KMS-11 (cell line): ENCODE measurements at regions not wholly inside any gene's neighbourhood (a gene's known extent, or its start where the extent isn't known, plus 50 kb on each side); places are given as distances from the start of the nearest gene placed in this dataset.
"Not testable (repeated sequence)": the region's sequence is repeated elsewhere in the genome, so short reads cannot be mapped to it uniquely, and the experiment has no call there.

Experiments
- H2AFZ ChIP-seq: fragments of 200-600 bp; sonication (generic); 2 replicates; pipeline ENCODE4 v1.6.1; 2016; ENCODE audit warnings: antibody characterized with exemption, mixed run types, low read depth
- H3K27ac ChIP-seq: fragments of 200-600 bp; sonication (generic); 2 replicates; pipeline ENCODE4 v1.6.1; 2016; ENCODE audit warnings: mild to moderate bottlenecking, mixed run types
- H3K27me3 ChIP-seq: fragments of 200-600 bp; sonication (generic); 2 replicates; pipeline ENCODE4 v1.6.1; 2017; ENCODE audit warnings: mild to moderate bottlenecking, low read depth, mixed run types, moderate library complexity; ENCODE audit not compliant: insufficient read depth
- H3K36me3 ChIP-seq: fragments of 200-600 bp; sonication (generic); 2 replicates; pipeline ENCODE4 v1.6.1; 2017; ENCODE audit warnings: mild to moderate bottlenecking, mixed run types; ENCODE audit not compliant: insufficient read depth
- H3K4me1 ChIP-seq: fragments of 200-600 bp; sonication (generic); 2 replicates; pipeline ENCODE4 v1.6.1; 2016; ENCODE audit warnings: mild to moderate bottlenecking, low read depth, mixed run types; ENCODE audit not compliant: poor library complexity, severe bottlenecking
- H3K4me2 ChIP-seq: fragments of 200-600 bp; sonication (generic); 2 replicates; pipeline ENCODE4 v1.7.0; 2016; ENCODE audit warnings: mild to moderate bottlenecking, mixed run types
- H3K4me3 ChIP-seq: fragments of 200-600 bp; sonication (generic); IDR thresholded peaks from 2 replicates; pipeline ENCODE4 v1.6.1; 2017; ENCODE audit warnings: low read depth, low read length, mixed read lengths; ENCODE audit not compliant: insufficient read depth
- H3K79me2 ChIP-seq: fragments of 200-600 bp; sonication (generic); 2 replicates; pipeline ENCODE4 v1.6.1; 2016; ENCODE audit warnings: low read depth, mixed run types; ENCODE audit not compliant: insufficient read depth
- H3K9ac ChIP-seq: fragments of 200-600 bp; sonication (generic); 2 replicates; pipeline ENCODE4 v1.6.1; 2016; ENCODE audit warnings: mild to moderate bottlenecking, mixed run types
- H4K20me1 ChIP-seq: fragments of 200-600 bp; sonication (generic); 2 replicates; pipeline ENCODE4 v1.6.1; 2016; ENCODE audit warnings: mild to moderate bottlenecking, mixed run types; ENCODE audit not compliant: insufficient read depth
- CTCF ChIP-seq: fragments of 200-600 bp; sonication (generic); conservative IDR thresholded peaks from 2 replicates; pipeline ENCODE4 v1.6.1; 2017; ENCODE audit warnings: low read depth, mild to moderate bottlenecking, antibody characterized with exemption, low read length, moderate library complexity, mixed read lengths

GRCh38 chr14:25828562-25828961 lies 769.3 kb downstream of the NOVA1 start:
- no peak for TF ChIP-seq CTCF
- Histone ChIP-seq H3K9ac (no peak overlapping the region), H3K79me2 (no peaks in the 10 kb centered on the region)

DNA sequence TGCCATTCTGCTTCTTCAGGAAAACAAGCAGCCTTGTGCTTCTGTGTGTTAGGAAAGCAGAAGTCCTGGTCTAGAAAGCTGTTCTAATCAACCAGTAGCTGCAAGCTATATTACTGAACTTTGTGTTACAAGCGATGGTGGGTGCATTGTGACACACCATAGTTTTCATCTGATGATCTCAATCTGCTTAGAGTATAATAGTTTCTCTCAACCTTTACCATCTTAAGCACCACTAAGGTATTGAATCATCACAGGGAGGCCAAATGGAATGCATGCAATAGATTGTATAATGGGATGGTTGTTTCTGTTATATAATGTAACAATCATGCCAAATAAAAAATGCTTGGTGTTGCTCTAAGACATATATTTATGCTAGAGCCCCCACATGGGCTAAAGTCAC lies 771.7 kb downstream of the NOVA1 start:
- Histone ChIP-seq H3K4me3 (no peak overlapping the region), H3K36me3 (no peaks in the 10 kb centered on the region), H3K9ac (no peak overlapping the region), H3K79me2 (no peaks in the 10 kb centered on the region), H3K27ac (no peak overlapping the region), H3K4me2 (no peak overlapping the region), H3K4me1 (no peaks in the 10 kb centered on the region), H4K20me1 (no peaks in the 10 kb centered on the region), H2AFZ (no peak overlapping the region), H3K27me3 (no peaks in the 10 kb centered on the region)
- TF ChIP-seq CTCF, result no peak

More at GRCh38 chr14:25828562-25828961, 769.3 kb downstream of the NOVA1 start:
- no peak overlapping the region for H3K4me3 ChIP-seq
- H3K4me1 ChIP-seq, result no peaks in the 10 kb centered on the region
- no peak overlapping the region for H3K27ac ChIP-seq
- H3K27me3 ChIP-seq, result no peaks in the 10 kb centered on the region
- H2AFZ ChIP-seq, result no peak overlapping the region
- no peaks in the 10 kb centered on the region for H4K20me1 ChIP-seq
- H3K4me2 ChIP-seq, result no peak overlapping the region
- no peaks in the 10 kb centered on the region for H3K36me3 ChIP-seq

DNA sequence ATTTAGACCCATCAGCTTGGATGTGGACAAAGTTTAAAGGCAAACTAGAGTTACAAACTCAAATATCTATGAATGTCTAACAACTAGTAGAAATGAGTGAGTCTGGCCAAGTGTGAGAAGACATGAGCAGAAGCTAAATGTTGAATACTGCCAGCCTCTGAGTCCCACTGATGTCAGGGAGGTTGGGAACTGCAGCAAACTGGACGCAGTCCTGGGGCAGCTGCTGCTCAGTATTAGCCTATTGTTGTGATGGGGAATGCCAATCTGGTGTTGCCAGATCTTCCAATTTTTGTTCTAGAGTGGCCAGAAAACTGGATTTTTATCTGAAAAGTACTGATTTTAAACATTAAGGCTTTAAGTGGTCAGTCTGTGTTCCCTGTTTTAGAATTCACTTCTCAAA lies 770.4 kb upstream of the STXBP6 start:
- Histone ChIP-seq H2AFZ (no peak overlapping the region), H3K27ac (no peak overlapping the region), H3K4me3 (no peak overlapping the region), H3K36me3 (no peaks in the 10 kb centered on the region), H4K20me1 (no peaks in the 10 kb centered on the region), H3K4me1 (no peaks in the 10 kb centered on the region), H3K79me2 (no peaks in the 10 kb centered on the region), H3K4me2 (no peak overlapping the region), H3K9ac (no peak overlapping the region), H3K27me3 (no peaks in the 10 kb centered on the region)
- no peak for TF ChIP-seq CTCF

GRCh38 chr14:25814622-25815021 lies 764.7 kb upstream of the STXBP6 start:
- not testable (repeated sequence) for H3K36me3 ChIP-seq, H3K27ac ChIP-seq, H3K27me3 ChIP-seq, H4K20me1 ChIP-seq, H3K4me2 ChIP-seq, H3K4me3 ChIP-seq, H3K4me1 ChIP-seq, H3K9ac ChIP-seq, H3K79me2 ChIP-seq, H2AFZ ChIP-seq

GRCh38 chr14:25803386-25804018 lies 753.6 kb upstream of the STXBP6 start:
- H3K4me2 ChIP-seq, result no peak overlapping the region
- H2AFZ ChIP-seq, result no peak overlapping the region
- H3K36me3 ChIP-seq, result no peaks in the 10 kb centered on the region
- no peaks in the 10 kb centered on the region for H3K79me2 ChIP-seq
- no peaks in the 10 kb centered on the region for H4K20me1 ChIP-seq
- H3K9ac ChIP-seq, result no peak overlapping the region
- no peak for TF ChIP-seq CTCF
- no peak overlapping the region for H3K27ac ChIP-seq
- H3K4me3 ChIP-seq, result no peak overlapping the region
- H3K4me1 ChIP-seq, result no peaks in the 10 kb centered on the region
- no peaks in the 10 kb centered on the region for H3K27me3 ChIP-seq
